WTC11 (cell line): ENCODE measurements at regions not wholly inside any gene's neighbourhood (a gene's known extent, or its start where the extent isn't known, plus 50 kb on each side); places are given as distances from the start of the nearest gene placed in this dataset.

Source experiments
- ATAC-seq: fragments of 200-7000 bp; cut with Tn5 transposase; 2 replicates; pipeline ENCODE4 v1.10.0; 2021; ENCODE audit warnings: mild to moderate bottlenecking, moderate library complexity
- CTCF ChIA-PET: fragments of 300-600 bp; sonication (Branson Sonifier 250); formaldehyde crosslinking; loops from one replicate; lab custom pipeline; 2021; ENCODE audit warnings: antibody characterized with exemption; lab: Charles Lee
- POLR2A ChIA-PET: fragments of 350-600 bp; sonication (Branson Sonifier 250); formaldehyde crosslinking; loops from one replicate; lab custom pipeline; 2021; ENCODE audit warnings: antibody characterized with exemption; lab: Charles Lee
- DNase-seq: peaks from one replicate; pipeline ENCODE4 v3.0.0; 2021; ENCODE audit warnings: low spot score
- H3K27ac Mint-ChIP-seq: 2 replicates; pipeline ENCODE4 v1.8.0; 2021; ENCODE audit warnings: mixed read lengths
- H3K27me3 Mint-ChIP-seq: 2 replicates; pipeline ENCODE4 v1.8.0; 2021; ENCODE audit warnings: low read depth, mild to moderate bottlenecking, moderate library complexity, mixed read lengths
- H3K36me3 Mint-ChIP-seq: 2 replicates; pipeline ENCODE4 v1.8.0; 2021; ENCODE audit warnings: mixed read lengths
- H3K4me1 Mint-ChIP-seq: 2 replicates; pipeline ENCODE4 v1.8.0; 2022; ENCODE audit warnings: mixed read lengths
- H3K4me3 Mint-ChIP-seq: 2 replicates; pipeline ENCODE4 v1.8.0; 2021; ENCODE audit warnings: mild to moderate bottlenecking, moderate library complexity, mixed read lengths
- H3K9me3 Mint-ChIP-seq: 2 replicates; pipeline ENCODE4 v1.8.0; 2021; ENCODE audit warnings: mixed read lengths
- ATF1 ChIP-seq: sonication (generic); formaldehyde crosslinking; IDR thresholded peaks from 2 replicates; pipeline ENCODE4 v1.8.1; 2023; ENCODE audit warnings: mild to moderate bottlenecking, moderate library complexity, missing genetic modification reagents
- CBFB ChIP-seq: sonication (generic); formaldehyde crosslinking; IDR thresholded peaks from 2 replicates; pipeline ENCODE4 v1.8.1; 2022; ENCODE audit warnings: mild to moderate bottlenecking, low read depth, missing genetic modification reagents
- ESRRA ChIP-seq: sonication (generic); formaldehyde crosslinking; IDR thresholded peaks from 2 replicates; pipeline ENCODE4 v1.8.1; 2022; ENCODE audit warnings: mild to moderate bottlenecking, missing genetic modification reagents, borderline replicate concordance
- FOXK1 ChIP-seq: sonication (generic); formaldehyde crosslinking; IDR thresholded peaks from 2 replicates; pipeline ENCODE4 v1.8.0; 2022; ENCODE audit warnings: mild to moderate bottlenecking, moderate library complexity, missing genetic modification reagents
- IRF2 ChIP-seq: sonication (generic); formaldehyde crosslinking; IDR thresholded peaks from 2 replicates; pipeline ENCODE4 v1.8.0; 2022; ENCODE audit warnings: low read depth, missing genetic modification reagents, borderline replicate concordance
- KAT7 ChIP-seq: sonication (generic); formaldehyde crosslinking; IDR thresholded peaks from 2 replicates; pipeline ENCODE4 v1.8.1; 2023; ENCODE audit warnings: missing genetic modification reagents, mild to moderate bottlenecking, borderline replicate concordance
- NFATC4 ChIP-seq: fragments of 250-450 bp; sonication (Bioruptor Pico); IDR thresholded peaks from 2 replicates; pipeline ENCODE4 v1.9.0; 2021; ENCODE audit warnings: mild to moderate bottlenecking
- NR1H2 ChIP-seq: sonication (generic); formaldehyde crosslinking; IDR thresholded peaks from 2 replicates; pipeline ENCODE4 v1.9.0; 2021; ENCODE audit warnings: mild to moderate bottlenecking, moderate library complexity, missing genetic modification reagents
- SMAD4 ChIP-seq: sonication (generic); formaldehyde crosslinking; IDR thresholded peaks from 2 replicates; pipeline ENCODE4 v1.8.0; 2022; ENCODE audit warnings: mild to moderate bottlenecking, missing genetic modification reagents
- SP1 ChIP-seq: sonication (generic); formaldehyde crosslinking; conservative IDR thresholded peaks from 2 replicates; pipeline ENCODE4 v1.8.1; 2022; ENCODE audit warnings: missing genetic modification reagents
- ZNF138 ChIP-seq: sonication (generic); formaldehyde crosslinking; conservative IDR thresholded peaks from 2 replicates; pipeline ENCODE4 v1.8.1; 2022; ENCODE audit warnings: mild to moderate bottlenecking, moderate library complexity, missing genetic modification reagents
- ZNF232 ChIP-seq: sonication (generic); formaldehyde crosslinking; IDR thresholded peaks from 2 replicates; pipeline ENCODE4 v1.8.0; 2022; ENCODE audit warnings: mild to moderate bottlenecking, missing genetic modification reagents
- ZNF263 ChIP-seq: sonication (generic); formaldehyde crosslinking; IDR thresholded peaks from 2 replicates; pipeline ENCODE4 v1.8.1; 2022; ENCODE audit warnings: low read depth, mild to moderate bottlenecking, moderate library complexity, missing genetic modification reagents
- ZNF416 ChIP-seq: fragments of 250-450 bp; sonication (Bioruptor Pico); IDR thresholded peaks from 2 replicates; pipeline ENCODE4 v1.9.0; 2021; ENCODE audit warnings: mild to moderate bottlenecking, inconsistent platforms
- ZNF671 ChIP-seq: fragments of 250-450 bp; sonication (Bioruptor Pico); IDR thresholded peaks from 2 replicates; pipeline ENCODE4 v1.8.0; 2021; ENCODE audit warnings: mild to moderate bottlenecking
- TF ChIP-seq, protein P1 (sequence below): sonication (generic); formaldehyde crosslinking; IDR thresholded peaks from 2 replicates; pipeline ENCODE4 v1.8.0; 2023; ENCODE audit warnings: mild to moderate bottlenecking, missing genetic modification reagents
- TF ChIP-seq, protein P2 (sequence below): sonication (generic); formaldehyde crosslinking; IDR thresholded peaks from 2 replicates; pipeline ENCODE4 v1.8.1; 2023; ENCODE audit warnings: mild to moderate bottlenecking, missing genetic modification reagents, borderline replicate concordance
- TF ChIP-seq, protein P3 (sequence below): sonication (generic); formaldehyde crosslinking; IDR thresholded peaks from 2 replicates; pipeline ENCODE4 v1.8.0; 2022; ENCODE audit warnings: missing genetic modification reagents
- TF ChIP-seq, protein P4 (sequence below): sonication (generic); formaldehyde crosslinking; IDR thresholded peaks from 2 replicates; pipeline ENCODE4 v1.8.0; 2022; ENCODE audit warnings: mild to moderate bottlenecking, missing genetic modification reagents
- TF ChIP-seq, protein P5 (sequence below): sonication (generic); formaldehyde crosslinking; conservative IDR thresholded peaks from 2 replicates; pipeline ENCODE4 v1.8.1; 2022; ENCODE audit warnings: mild to moderate bottlenecking, missing genetic modification reagents
- TF ChIP-seq, protein P6 (sequence below): sonication (generic); formaldehyde crosslinking; IDR thresholded peaks from 2 replicates; pipeline ENCODE4 v1.8.1; 2022; ENCODE audit warnings: mild to moderate bottlenecking, moderate library complexity, missing genetic modification reagents

DNA sequence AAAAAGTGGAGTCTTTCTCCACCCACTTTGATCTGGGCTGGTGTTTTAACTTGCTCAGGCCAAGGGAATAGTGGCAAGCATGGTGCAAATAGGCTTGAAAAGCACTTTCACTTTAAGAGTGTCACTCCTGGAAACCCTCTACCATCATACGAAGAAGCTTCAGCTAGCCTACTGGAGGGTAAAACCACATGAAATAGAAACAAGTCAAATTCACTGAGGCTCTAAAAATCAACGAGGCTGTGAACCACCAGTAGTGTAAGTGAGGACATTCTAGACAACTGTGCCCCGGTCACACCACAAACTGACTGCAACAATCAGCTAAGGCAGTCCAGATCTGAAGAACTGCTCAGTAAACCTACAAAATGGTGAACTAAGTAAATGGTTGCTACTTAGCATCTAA is 2366.3 kb upstream of the C9orf72 start:
- no peak for DNase-seq
- no peak for ATAC-seq
- Mint-ChIP-seq H3K4me3 (no peak overlapping the region), H3K9me3 (peaks cover 36% of the 10 kb centered on the region), H3K27me3 (no peaks in the 10 kb centered on the region), H3K4me1 (0 out of 2 replicates have a peak, but pooled peaks cover 3% of the 10 kb centered on the region), H3K36me3 (peaks cover 8% of the 10 kb centered on the region), H3K27ac (no peak overlapping the region)
- POLR2A ChIA-PET: no interaction called here
- no peak for TF ChIP-seq SP1 (CRISPR knock-in tag)
- TF ChIP-seq ESRRA (CRISPR knock-in tag): no peak
- TF ChIP-seq ATF1 (CRISPR knock-in tag): no peak
- no peak for TF ChIP-seq FOXK1
- no peak for TF ChIP-seq IRF2 (CRISPR knock-in tag)
- TF ChIP-seq, protein P1, sequence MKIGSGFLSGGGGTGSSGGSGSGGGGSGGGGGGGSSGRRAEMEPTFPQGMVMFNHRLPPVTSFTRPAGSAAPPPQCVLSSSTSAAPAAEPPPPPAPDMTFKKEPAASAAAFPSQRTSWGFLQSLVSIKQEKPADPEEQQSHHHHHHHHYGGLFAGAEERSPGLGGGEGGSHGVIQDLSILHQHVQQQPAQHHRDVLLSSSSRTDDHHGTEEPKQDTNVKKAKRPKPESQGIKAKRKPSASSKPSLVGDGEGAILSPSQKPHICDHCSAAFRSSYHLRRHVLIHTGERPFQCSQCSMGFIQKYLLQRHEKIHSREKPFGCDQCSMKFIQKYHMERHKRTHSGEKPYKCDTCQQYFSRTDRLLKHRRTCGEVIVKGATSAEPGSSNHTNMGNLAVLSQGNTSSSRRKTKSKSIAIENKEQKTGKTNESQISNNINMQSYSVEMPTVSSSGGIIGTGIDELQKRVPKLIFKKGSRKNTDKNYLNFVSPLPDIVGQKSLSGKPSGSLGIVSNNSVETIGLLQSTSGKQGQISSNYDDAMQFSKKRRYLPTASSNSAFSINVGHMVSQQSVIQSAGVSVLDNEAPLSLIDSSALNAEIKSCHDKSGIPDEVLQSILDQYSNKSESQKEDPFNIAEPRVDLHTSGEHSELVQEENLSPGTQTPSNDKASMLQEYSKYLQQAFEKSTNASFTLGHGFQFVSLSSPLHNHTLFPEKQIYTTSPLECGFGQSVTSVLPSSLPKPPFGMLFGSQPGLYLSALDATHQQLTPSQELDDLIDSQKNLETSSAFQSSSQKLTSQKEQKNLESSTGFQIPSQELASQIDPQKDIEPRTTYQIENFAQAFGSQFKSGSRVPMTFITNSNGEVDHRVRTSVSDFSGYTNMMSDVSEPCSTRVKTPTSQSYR (CRISPR knock-in tag): no peak
- CTCF ChIA-PET: no interaction called here

DNA sequence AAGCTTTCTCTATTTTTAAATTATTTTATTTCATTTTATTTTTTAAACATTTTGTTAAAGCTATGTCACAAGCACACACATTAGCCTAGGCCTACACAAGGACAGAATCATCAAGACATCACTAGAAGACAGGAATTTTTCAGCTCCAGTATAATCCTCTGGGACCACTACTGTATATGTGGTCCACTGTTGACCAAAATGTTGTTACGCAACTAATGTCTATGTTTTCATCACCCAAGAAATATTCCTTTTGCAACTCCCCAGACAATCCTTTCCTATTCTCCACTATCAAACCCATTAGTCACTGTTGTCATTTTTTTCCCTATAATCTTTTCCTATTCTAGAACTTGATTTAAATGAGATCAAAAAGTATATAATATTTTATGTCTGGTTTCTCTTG is 2371.7 kb upstream of the C9orf72 start:
- H3K4me3 Mint-ChIP-seq: no peak overlapping the region
- ATAC-seq (no peak), DNase-seq (no peak)
- peaks cover 6% of the 10 kb centered on the region; the same call in 1 of the 2 replicates for H3K9me3 Mint-ChIP-seq
- H3K27me3 Mint-ChIP-seq: no peaks in the 10 kb centered on the region
- no peak for TF ChIP-seq NFATC4 (CRISPR knock-in tag)
- no peak for TF ChIP-seq ZNF263
- TF ChIP-seq, protein P2, sequence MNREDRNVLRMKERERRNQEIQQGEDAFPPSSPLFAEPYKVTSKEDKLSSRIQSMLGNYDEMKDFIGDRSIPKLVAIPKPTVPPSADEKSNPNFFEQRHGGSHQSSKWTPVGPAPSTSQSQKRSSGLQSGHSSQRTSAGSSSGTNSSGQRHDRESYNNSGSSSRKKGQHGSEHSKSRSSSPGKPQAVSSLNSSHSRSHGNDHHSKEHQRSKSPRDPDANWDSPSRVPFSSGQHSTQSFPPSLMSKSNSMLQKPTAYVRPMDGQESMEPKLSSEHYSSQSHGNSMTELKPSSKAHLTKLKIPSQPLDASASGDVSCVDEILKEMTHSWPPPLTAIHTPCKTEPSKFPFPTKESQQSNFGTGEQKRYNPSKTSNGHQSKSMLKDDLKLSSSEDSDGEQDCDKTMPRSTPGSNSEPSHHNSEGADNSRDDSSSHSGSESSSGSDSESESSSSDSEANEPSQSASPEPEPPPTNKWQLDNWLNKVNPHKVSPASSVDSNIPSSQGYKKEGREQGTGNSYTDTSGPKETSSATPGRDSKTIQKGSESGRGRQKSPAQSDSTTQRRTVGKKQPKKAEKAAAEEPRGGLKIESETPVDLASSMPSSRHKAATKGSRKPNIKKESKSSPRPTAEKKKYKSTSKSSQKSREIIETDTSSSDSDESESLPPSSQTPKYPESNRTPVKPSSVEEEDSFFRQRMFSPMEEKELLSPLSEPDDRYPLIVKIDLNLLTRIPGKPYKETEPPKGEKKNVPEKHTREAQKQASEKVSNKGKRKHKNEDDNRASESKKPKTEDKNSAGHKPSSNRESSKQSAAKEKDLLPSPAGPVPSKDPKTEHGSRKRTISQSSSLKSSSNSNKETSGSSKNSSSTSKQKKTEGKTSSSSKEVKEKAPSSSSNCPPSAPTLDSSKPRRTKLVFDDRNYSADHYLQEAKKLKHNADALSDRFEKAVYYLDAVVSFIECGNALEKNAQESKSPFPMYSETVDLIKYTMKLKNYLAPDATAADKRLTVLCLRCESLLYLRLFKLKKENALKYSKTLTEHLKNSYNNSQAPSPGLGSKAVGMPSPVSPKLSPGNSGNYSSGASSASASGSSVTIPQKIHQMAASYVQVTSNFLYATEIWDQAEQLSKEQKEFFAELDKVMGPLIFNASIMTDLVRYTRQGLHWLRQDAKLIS: no peak
- TF ChIP-seq NR1H2 (CRISPR knock-in tag): no peak
- TF ChIP-seq SMAD4 (CRISPR knock-in tag): no peak
- no peak for TF ChIP-seq ZNF232 (CRISPR knock-in tag)
- TF ChIP-seq ZNF138 (CRISPR knock-in tag): no peak
- no peaks in the 10 kb centered on the region for H3K36me3 Mint-ChIP-seq
- ChIA-PET CTCF (no interaction called here), POLR2A (no interaction called here)
- H3K4me1 Mint-ChIP-seq: no peaks in the 10 kb centered on the region
- no peak overlapping the region for H3K27ac Mint-ChIP-seq

DNA sequence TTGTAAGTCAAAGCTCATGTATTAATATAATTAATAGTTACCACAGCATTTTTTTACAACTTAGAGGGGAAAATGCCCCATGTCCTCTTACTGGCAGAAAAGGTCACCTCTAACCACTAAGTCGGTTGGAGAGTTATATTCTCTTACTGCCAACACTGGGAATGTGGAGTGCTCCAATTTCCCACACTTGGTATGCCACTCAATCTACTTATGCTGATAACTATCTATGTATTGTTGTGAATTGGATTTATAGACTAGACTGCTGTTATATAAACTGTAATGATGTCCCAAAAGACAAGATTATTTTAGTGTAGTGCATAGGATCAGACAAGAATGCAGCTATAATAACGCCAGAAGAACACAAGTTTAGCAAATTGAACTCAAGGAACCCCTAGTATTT is 2385.2 kb upstream of the C9orf72 start:
- Mint-ChIP-seq H3K36me3 (no peaks in the 10 kb centered on the region), H3K4me3 (no peak overlapping the region), H3K27ac (no peak overlapping the region), H3K9me3 (peaks cover 5% of the 10 kb centered on the region; the same call in 1 of the 2 replicates), H3K27me3 (no peaks in the 10 kb centered on the region), H3K4me1 (peaks cover 15% of the 10 kb centered on the region)
- no peak for DNase-seq
- POLR2A ChIA-PET: no interaction called here
- CTCF ChIA-PET: no interaction called here
- no peak for ATAC-seq
- no peak for TF ChIP-seq KAT7 (CRISPR knock-in tag)
- TF ChIP-seq, protein P3, sequence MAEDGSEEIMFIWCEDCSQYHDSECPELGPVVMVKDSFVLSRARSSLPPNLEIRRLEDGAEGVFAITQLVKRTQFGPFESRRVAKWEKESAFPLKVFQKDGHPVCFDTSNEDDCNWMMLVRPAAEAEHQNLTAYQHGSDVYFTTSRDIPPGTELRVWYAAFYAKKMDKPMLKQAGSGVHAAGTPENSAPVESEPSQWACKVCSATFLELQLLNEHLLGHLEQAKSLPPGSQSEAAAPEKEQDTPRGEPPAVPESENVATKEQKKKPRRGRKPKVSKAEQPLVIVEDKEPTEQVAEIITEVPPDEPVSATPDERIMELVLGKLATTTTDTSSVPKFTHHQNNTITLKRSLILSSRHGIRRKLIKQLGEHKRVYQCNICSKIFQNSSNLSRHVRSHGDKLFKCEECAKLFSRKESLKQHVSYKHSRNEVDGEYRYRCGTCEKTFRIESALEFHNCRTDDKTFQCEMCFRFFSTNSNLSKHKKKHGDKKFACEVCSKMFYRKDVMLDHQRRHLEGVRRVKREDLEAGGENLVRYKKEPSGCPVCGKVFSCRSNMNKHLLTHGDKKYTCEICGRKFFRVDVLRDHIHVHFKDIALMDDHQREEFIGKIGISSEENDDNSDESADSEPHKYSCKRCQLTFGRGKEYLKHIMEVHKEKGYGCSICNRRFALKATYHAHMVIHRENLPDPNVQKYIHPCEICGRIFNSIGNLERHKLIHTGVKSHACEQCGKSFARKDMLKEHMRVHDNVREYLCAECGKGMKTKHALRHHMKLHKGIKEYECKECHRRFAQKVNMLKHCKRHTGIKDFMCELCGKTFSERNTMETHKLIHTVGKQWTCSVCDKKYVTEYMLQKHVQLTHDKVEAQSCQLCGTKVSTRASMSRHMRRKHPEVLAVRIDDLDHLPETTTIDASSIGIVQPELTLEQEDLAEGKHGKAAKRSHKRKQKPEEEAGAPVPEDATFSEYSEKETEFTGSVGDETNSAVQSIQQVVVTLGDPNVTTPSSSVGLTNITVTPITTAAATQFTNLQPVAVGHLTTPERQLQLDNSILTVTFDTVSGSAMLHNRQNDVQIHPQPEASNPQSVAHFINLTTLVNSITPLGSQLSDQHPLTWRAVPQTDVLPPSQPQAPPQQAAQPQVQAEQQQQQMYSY (CRISPR knock-in tag): no peak
- TF ChIP-seq, protein P4, sequence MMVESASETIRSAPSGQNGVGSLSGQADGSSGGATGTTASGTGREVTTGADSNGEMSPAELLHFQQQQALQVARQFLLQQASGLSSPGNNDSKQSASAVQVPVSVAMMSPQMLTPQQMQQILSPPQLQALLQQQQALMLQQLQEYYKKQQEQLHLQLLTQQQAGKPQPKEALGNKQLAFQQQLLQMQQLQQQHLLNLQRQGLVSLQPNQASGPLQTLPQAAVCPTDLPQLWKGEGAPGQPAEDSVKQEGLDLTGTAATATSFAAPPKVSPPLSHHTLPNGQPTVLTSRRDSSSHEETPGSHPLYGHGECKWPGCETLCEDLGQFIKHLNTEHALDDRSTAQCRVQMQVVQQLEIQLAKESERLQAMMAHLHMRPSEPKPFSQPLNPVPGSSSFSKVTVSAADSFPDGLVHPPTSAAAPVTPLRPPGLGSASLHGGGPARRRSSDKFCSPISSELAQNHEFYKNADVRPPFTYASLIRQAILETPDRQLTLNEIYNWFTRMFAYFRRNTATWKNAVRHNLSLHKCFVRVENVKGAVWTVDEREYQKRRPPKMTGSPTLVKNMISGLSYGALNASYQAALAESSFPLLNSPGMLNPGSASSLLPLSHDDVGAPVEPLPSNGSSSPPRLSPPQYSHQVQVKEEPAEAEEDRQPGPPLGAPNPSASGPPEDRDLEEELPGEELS: no peak
- TF ChIP-seq FOXK1: no peak
- TF ChIP-seq CBFB (CRISPR knock-in tag): no peak
- TF ChIP-seq, protein P5, sequence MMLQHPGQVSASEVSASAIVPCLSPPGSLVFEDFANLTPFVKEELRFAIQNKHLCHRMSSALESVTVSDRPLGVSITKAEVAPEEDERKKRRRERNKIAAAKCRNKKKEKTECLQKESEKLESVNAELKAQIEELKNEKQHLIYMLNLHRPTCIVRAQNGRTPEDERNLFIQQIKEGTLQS: no peak
- TF ChIP-seq ZNF671 (CRISPR knock-in tag): no peak
- TF ChIP-seq ZNF416: no peak
- TF ChIP-seq, protein P6, sequence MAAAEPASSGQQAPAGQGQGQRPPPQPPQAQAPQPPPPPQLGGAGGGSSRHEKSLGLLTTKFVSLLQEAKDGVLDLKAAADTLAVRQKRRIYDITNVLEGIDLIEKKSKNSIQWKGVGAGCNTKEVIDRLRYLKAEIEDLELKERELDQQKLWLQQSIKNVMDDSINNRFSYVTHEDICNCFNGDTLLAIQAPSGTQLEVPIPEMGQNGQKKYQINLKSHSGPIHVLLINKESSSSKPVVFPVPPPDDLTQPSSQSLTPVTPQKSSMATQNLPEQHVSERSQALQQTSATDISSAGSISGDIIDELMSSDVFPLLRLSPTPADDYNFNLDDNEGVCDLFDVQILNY (CRISPR knock-in tag): no peak
